D341Med (cell line): ENCODE measurements at regions not wholly inside any gene's neighbourhood (a gene's known extent, or its start where the extent isn't known, plus 50 kb on each side); places are given as distances from the start of the nearest gene placed in this dataset.

ENCODE experiments used
- DNase-seq: peaks from one replicate; pipeline ENCODE4 v3.0.0; 2012; ENCODE audit warnings: low spot score

- DNase-seq = no peak
These were observed 402.6 kb upstream of the MKI67 start for GRCh38 chr10:128528781-128529180.

GRCh38 chr10:128529225-128529624 is 403.0 kb upstream of the MKI67 start:
- no peak for DNase-seq

- no peak for DNase-seq
These were observed 404.1 kb upstream of the MKI67 start for GRCh38 chr10:128530301-128530700.

- DNase-seq = no peak
These were observed 404.7 kb upstream of the MKI67 start for GRCh38 chr10:128530946-128531345.

- no peak for DNase-seq
These were observed 408.5 kb upstream of the MKI67 start for GRCh38 chr10:128534686-128535085.

- DNase-seq = no peak
These were observed 410.0 kb upstream of the MKI67 start for GRCh38 chr10:128536259-128536658.

GRCh38 chr10:128537834-128538330 is 411.7 kb upstream of the MKI67 start:
- no peak for DNase-seq

GRCh38 chr10:128538671-128539070 is 412.4 kb upstream of the MKI67 start:
- no peak for DNase-seq

GRCh38 chr10:128539510-128540127 is 413.4 kb upstream of the MKI67 start:
- no peak for DNase-seq

GRCh38 chr10:128540128-128540762 is 414.0 kb upstream of the MKI67 start:
- no peak for DNase-seq

- no peak for DNase-seq
These were observed 414.8 kb upstream of the MKI67 start for GRCh38 chr10:128540781-128541761.

- no peak for DNase-seq
These were observed 415.8 kb upstream of the MKI67 start for GRCh38 chr10:128541926-128542475.

GRCh38 chr10:128542659-128543058 is 416.4 kb upstream of the MKI67 start:
- DNase-seq = no peak

- DNase-seq = no peak
These were observed 416.9 kb upstream of the MKI67 start for GRCh38 chr10:128543151-128543550.

GRCh38 chr10:128545216-128545615 is 419.0 kb upstream of the MKI67 start:
- no peak for DNase-seq

- no peak for DNase-seq
These were observed 420.5 kb upstream of the MKI67 start for GRCh38 chr10:128546651-128547165.

- DNase-seq = no peak
These were observed 422.9 kb upstream of the MKI67 start for GRCh38 chr10:128549101-128549608.

GRCh38 chr10:128550045-128550444 is 423.8 kb upstream of the MKI67 start:
- no peak for DNase-seq

- DNase-seq = no peak
These were observed 425.3 kb upstream of the MKI67 start for GRCh38 chr10:128551475-128551874.

GRCh38 chr10:128553755-128554154 is 427.5 kb upstream of the MKI67 start:
- no peak for DNase-seq

- DNase-seq = no peak
These were observed 430.2 kb upstream of the MKI67 start for GRCh38 chr10:128556182-128557110.
